ENCODE measurements at regions not wholly inside any gene's neighbourhood (a gene's known extent, or its start where the extent isn't known, plus 50 kb on each side); places are given as distances from the start of the nearest gene placed in this dataset.

- FAIRE-seq (no peak), DNase-seq (no peak)
- intact Hi-C loops (cut with DNase I) = no loop called here
- H3K4me3 ChIP-seq (ENCODE audit: low read length in 3 of 3) = no peak overlapping the region
- no peak overlapping the region for H3K9ac ChIP-seq (ENCODE audit: low read length in 3 of 3)
- no peak overlapping the region for H3K27ac ChIP-seq (ENCODE audit: low read depth in 2 of 2, low read length in 2 of 2)
- peaks cover 0 to 3% (median 0%) of the 10 kb centered on the region in 3 donors for H3K4me1 ChIP-seq (ENCODE audit: control insufficient read depth in 2 of 3, insufficient read depth in 2 of 3, low read depth in 1 of 3, low read length in 3 of 3)
- H3K27me3 ChIP-seq (ENCODE audit: control insufficient read depth, insufficient read depth, low read length) = no peaks in the 10 kb centered on the region
- no peaks in the 10 kb centered on the region for H3K36me3 ChIP-seq (ENCODE audit: control insufficient read depth in 2 of 3, insufficient read depth in 3 of 3, low read length in 3 of 3)
- no peak for TF ChIP-seq CTCF (IDR thresholded peaks at IDR 0.05; ENCODE audit: borderline replicate concordance, extremely low read depth, insufficient read depth)
- H3K9me3 ChIP-seq (ENCODE audit: control insufficient read depth in 2 of 3, insufficient read depth in 1 of 3, low read length in 3 of 3) = no peaks in the 10 kb centered on the region
Measured at GRCh38 chr11:115625502-115625901, 121.3 kb upstream of the CADM1 start.

GRCh38 chr11:115624065-115624464 lies 119.8 kb upstream of the CADM1 start:
- DNase-seq (no peak), FAIRE-seq (no peak)
- Histone ChIP-seq H3K4me1 (ENCODE audit: control insufficient read depth in 2 of 3, insufficient read depth in 2 of 3, low read depth in 1 of 3, low read length in 3 of 3) (peaks cover 0 to 3% (median 0%) of the 10 kb centered on the region in 3 donors), H3K27ac (ENCODE audit: low read depth in 2 of 2, low read length in 2 of 2) (no peak overlapping the region), H3K27me3 (ENCODE audit: control insufficient read depth, insufficient read depth, low read length) (no peaks in the 10 kb centered on the region), H3K36me3 (ENCODE audit: control insufficient read depth in 2 of 3, insufficient read depth in 3 of 3, low read length in 3 of 3) (no peaks in the 10 kb centered on the region), H3K4me3 (ENCODE audit: low read length in 3 of 3) (no peak overlapping the region), H3K9me3 (ENCODE audit: control insufficient read depth in 2 of 3, insufficient read depth in 1 of 3, low read length in 3 of 3) (no peaks in the 10 kb centered on the region), H3K9ac (ENCODE audit: low read length in 3 of 3) (no peak overlapping the region)
- intact Hi-C loops (cut with DNase I) = no loop called here
- no peak for TF ChIP-seq CTCF (IDR thresholded peaks at IDR 0.05; ENCODE audit: borderline replicate concordance, extremely low read depth, insufficient read depth)

GRCh38 chr11:115623021-115623451 lies 118.8 kb upstream of the CADM1 start:
- Histone ChIP-seq H3K9me3 (ENCODE audit: control insufficient read depth in 2 of 3, insufficient read depth in 1 of 3, low read length in 3 of 3) (no peaks in the 10 kb centered on the region), H3K9ac (ENCODE audit: low read length in 3 of 3) (no peak overlapping the region), H3K4me3 (ENCODE audit: low read length in 3 of 3) (no peak overlapping the region), H3K27ac (ENCODE audit: low read depth in 2 of 2, low read length in 2 of 2) (no peak overlapping the region), H3K4me1 (ENCODE audit: control insufficient read depth in 2 of 3, insufficient read depth in 2 of 3, low read depth in 1 of 3, low read length in 3 of 3) (peaks cover 0 to 3% (median 0%) of the 10 kb centered on the region in 3 donors), H3K27me3 (ENCODE audit: control insufficient read depth, insufficient read depth, low read length) (no peaks in the 10 kb centered on the region), H3K36me3 (ENCODE audit: control insufficient read depth in 2 of 3, insufficient read depth in 3 of 3, low read length in 3 of 3) (no peaks in the 10 kb centered on the region)
- no peak for TF ChIP-seq CTCF (IDR thresholded peaks at IDR 0.05; ENCODE audit: borderline replicate concordance, extremely low read depth, insufficient read depth)
- peak in 4 of 5 donors; percentile 63 to 94 (median 81) for DNase-seq
- intact Hi-C loops (cut with DNase I) = no loop called here
- no peak for FAIRE-seq

- no peaks in the 10 kb centered on the region for H3K36me3 ChIP-seq (ENCODE audit: control insufficient read depth in 2 of 3, insufficient read depth in 3 of 3, low read length in 3 of 3)
- intact Hi-C loops (cut with DNase I) = no loop called here
- TF ChIP-seq CTCF (IDR thresholded peaks at IDR 0.05; ENCODE audit: borderline replicate concordance, extremely low read depth, insufficient read depth) = no peak
- H3K9me3 ChIP-seq (ENCODE audit: control insufficient read depth in 2 of 3, insufficient read depth in 1 of 3, low read length in 3 of 3) = no peaks in the 10 kb centered on the region
- FAIRE-seq = no peak
- no peak overlapping the region for H3K4me3 ChIP-seq (ENCODE audit: low read length in 3 of 3)
- DNase-seq = no peak
- H3K4me1 ChIP-seq (ENCODE audit: control insufficient read depth in 2 of 3, insufficient read depth in 2 of 3, low read depth in 1 of 3, low read length in 3 of 3) = peaks cover 0 to 3% (median 0%) of the 10 kb centered on the region in 3 donors
- no peaks in the 10 kb centered on the region for H3K27me3 ChIP-seq (ENCODE audit: control insufficient read depth, insufficient read depth, low read length)
- no peak overlapping the region for H3K27ac ChIP-seq (ENCODE audit: low read depth in 2 of 2, low read length in 2 of 2)
- H3K9ac ChIP-seq (ENCODE audit: low read length in 3 of 3) = no peak overlapping the region
Measured at GRCh38 chr11:115618428-115618827, 114.2 kb upstream of the CADM1 start.
